Gastroesophageal sphincter (tissue), 3 donors: ENCODE measurements at regions not wholly inside any gene's neighbourhood (a gene's known extent, or its start where the extent isn't known, plus 50 kb on each side); places are given as distances from the start of the nearest gene placed in this dataset.

ENCODE experiments used
- POLR2A ChIP-seq, 2 donors: fragments of 450-650 bp; IDR thresholded peaks; one replicate each; pipeline ENCODE4 v1.6.1; 2017; ENCODE audit warnings: antibody characterized with exemption in 2 of 2, mild to moderate bottlenecking in 2 of 2, moderate library complexity in 1 of 2
- TF ChIP-seq, protein P1 (sequence below), 4 experiments: fragments of 200-600 bp in 2 of 4; fragments of 450-650 bp in 2 of 4; sonication (generic) in 1 of 4; IDR thresholded peaks; one replicate each; pipeline ENCODE4 v1.5.1; 2017 to 2019; ENCODE audit warnings: antibody characterized with exemption in 4 of 4, mild to moderate bottlenecking in 2 of 4, moderate library complexity in 2 of 4

DNA sequence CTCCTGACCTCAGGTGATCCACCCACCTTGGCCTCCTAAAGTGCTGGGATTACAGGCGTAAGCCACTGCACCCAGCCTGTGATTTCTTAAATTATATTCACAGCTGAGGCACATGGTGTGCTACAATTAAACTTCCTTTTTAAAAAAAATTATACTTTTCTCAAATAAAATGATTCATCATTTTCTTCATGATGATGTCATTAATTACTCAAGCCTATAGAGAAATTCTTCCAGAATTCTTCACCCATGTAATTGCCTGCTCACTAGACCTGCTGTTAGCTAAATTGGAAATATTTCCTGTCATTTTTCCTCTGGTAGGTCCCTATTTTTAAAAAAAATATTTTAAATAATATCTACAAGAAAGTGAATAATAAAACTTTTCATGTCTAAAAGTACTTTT lies 440.0 kb upstream of the ANO3 start:
- TF ChIP-seq POLR2A (IDR thresholded peaks at IDR 0.05), result no peak
- TF ChIP-seq, protein P1, sequence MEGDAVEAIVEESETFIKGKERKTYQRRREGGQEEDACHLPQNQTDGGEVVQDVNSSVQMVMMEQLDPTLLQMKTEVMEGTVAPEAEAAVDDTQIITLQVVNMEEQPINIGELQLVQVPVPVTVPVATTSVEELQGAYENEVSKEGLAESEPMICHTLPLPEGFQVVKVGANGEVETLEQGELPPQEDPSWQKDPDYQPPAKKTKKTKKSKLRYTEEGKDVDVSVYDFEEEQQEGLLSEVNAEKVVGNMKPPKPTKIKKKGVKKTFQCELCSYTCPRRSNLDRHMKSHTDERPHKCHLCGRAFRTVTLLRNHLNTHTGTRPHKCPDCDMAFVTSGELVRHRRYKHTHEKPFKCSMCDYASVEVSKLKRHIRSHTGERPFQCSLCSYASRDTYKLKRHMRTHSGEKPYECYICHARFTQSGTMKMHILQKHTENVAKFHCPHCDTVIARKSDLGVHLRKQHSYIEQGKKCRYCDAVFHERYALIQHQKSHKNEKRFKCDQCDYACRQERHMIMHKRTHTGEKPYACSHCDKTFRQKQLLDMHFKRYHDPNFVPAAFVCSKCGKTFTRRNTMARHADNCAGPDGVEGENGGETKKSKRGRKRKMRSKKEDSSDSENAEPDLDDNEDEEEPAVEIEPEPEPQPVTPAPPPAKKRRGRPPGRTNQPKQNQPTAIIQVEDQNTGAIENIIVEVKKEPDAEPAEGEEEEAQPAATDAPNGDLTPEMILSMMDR (IDR thresholded peaks at IDR 0.05), result no peak
